ENCODE measurements at regions not wholly inside any gene's neighbourhood (a gene's known extent, or its start where the extent isn't known, plus 50 kb on each side); places are given as distances from the start of the nearest gene placed in this dataset.
"Not testable (repeated sequence)": the region's sequence is repeated elsewhere in the genome, so short reads cannot be mapped to it uniquely, and the experiment has no call there.

DNA sequence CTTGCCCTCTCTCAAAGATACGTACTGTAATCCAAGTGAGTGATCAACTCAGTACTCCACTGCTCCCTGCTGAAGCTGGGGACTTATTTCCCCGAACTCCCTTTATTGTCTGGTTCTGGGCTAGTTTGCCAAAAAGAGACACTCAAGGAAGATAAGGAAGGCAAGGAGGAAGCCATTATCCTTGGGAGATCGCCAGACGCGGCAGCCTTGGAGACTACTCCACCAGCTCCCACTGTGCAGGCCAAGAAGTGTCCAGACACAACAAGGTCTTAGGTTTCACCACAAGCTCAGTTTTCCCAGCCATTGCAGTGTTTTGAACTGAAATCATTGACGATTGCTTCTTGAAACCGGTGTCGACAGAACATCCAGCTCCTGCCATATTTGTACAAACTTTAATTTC lies 439.6 kb upstream of the UBE2E3 start:
- no peak for DNase-seq

GRCh38 chr2:180539541-180539940 lies 440.9 kb upstream of the UBE2E3 start:
- no peak for DNase-seq

DNA sequence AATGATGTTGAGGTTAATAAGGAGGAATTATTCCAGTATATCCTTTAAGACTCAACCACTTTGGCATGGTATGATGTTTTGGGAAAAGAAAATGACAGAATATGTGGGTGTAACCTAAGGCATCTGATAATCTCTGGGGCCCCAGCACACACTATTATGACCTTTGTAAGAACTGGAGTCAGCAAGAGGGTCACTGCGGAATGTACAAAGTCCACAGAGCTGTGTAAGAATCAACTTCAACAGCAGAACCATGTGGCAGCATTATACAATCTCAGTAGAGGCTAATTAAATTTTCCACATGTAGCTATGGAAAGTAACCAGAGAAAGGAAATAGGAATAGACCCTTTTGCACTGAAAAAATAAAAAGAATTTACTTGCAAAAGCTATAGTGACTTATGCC lies 445.1 kb upstream of the UBE2E3 start:
- DNase-seq, result no peak

GRCh38 chr2:180531787-180532186 lies 448.6 kb upstream of the UBE2E3 start:
- DNase-seq, result not testable (repeated sequence)

GRCh38 chr2:180524499-180524898 lies 455.9 kb upstream of the UBE2E3 start:
- DNase-seq, result no peak

GRCh38 chr2:180523621-180524340 lies 456.6 kb upstream of the UBE2E3 start:
- DNase-seq, result no peak

DNA sequence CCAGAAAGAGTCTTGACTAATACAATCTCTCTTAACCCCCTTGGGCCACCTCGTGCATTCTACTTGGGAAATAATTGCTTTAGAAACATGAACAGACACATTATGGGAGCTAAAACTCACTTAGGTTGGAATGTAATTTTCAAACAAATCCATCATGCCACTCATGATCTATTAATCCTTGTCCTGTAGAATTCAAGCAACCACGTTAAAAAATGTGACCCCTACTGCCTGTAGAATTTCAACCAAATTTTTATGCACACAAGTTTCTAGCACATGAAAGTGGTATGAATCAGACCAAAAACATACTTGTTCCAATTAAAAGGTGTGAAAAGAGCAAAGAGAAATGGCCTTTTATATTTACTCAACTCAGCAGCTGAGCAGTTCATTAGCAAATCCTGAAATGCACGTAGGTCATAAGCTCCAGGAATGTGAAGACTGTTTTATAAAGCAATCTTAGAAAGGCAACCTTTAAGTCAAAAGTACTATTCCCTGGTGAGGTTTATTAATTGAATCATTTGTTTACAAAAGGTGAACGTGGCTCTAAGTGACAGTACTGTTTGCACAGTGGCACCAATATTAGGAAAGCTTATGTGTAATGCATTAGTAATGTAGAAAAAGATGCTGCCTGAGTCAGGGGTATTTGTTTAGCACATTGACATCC lies 459.4 kb upstream of the UBE2E3 start:
- DNase-seq, result no peak

GRCh38 chr2:180520206-180520605 lies 460.2 kb upstream of the UBE2E3 start:
- no peak for DNase-seq

DNA sequence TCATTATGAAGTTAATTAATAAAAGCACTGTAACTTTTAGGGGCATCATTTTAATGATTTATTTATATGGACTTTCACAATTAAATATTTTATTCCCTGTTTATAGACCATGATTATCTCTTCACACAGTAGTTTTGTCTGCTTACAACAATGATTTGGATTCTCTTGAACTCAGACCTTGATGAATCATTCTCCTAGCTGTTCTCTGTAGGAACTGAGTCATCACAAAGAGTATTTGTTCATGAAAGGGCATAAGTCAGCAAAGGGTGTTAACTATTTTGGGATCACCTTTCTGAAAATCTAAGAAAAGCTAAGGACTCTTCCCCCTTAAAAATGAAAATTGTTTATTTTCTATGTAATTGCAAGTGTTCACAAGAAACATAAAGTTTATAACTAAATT lies 461.1 kb upstream of the UBE2E3 start:
- DNase-seq, result no peak

DNA sequence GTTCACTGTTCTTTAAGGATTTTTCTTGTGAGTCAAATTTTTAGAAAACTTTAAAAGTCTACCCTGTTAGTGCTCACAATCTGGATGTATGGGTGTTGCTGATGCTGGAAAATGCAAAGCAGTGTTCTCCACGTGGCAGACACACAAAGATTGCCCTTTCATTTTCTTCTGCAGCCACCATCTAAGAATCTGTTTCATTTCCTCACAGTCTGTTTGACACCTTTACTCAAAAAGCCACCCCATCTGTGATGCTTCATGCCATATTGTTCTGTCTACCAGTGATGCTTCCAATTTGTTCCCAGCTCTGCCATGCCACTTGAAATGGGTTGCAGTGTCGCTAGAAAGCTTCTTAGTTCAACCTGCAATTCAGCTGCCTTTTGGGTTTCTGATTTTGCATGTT lies 464.2 kb upstream of the UBE2E3 start:
- no peak for DNase-seq

GRCh38 chr2:180513389-180513788 lies 467.0 kb upstream of the UBE2E3 start:
- no peak for DNase-seq

DNA sequence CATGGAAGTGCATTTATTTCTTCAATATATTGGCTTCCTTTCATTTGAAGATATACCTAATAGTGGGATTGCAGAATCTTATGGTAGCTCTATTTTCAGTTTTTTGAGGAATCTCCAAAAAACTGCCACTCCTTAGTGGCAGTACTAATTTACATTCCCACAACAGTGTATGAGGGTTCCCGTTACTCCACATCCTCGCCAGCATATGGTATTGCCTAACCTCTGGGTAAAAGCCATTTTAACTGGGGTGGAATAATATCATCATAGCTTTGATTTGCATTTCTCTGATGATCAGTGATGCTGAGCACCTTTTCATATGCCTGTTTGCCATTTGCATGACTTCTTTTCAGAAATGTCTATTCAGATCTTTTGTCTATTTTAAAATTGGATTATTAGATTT lies 471.9 kb upstream of the UBE2E3 start:
- no peak for DNase-seq

DNA sequence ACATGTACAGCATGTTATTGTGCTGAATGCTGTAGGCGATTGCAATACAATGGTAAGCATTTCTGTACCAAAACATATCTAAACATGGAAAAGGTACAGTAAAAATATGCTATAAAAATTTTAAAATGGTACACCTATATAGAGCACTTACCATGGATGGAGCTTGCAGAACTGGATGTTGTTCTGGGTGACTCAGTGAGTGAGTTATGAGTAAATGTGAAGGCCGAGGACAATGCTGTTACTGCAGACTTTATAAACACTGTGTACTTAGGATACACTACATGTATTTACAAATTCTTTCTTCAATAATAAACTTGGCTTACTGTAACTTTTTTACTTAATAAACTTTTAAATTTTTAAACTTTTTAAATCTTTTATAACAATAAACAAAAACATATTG lies 473.4 kb upstream of the UBE2E3 start:
- no peak for DNase-seq

- DNase-seq, result no peak
Measured at GRCh38 chr2:180505203-180505602, 475.2 kb upstream of the UBE2E3 start.

- no peak for DNase-seq
Measured at GRCh38 chr2:180497621-180498152, 482.7 kb upstream of the UBE2E3 start.

DNA sequence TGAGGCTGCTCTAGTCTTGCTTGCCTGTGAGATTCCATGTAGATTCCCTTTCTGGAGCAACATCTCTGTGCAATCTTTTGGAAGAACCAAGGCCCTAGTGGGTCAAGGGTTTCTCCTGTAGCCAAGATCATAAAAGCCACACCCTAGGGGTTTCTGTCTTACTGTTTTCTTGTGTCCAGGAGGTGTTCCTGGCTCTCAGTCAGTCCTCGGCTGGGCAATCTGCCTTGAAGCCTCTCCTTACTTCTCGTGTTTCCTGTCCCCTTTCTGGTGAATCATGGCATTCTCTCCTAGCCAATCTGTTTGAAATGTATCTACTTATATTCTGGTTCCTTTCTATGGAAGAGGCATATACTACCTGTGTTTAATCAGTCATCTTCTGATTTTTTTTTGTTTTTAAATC lies 484.8 kb upstream of the UBE2E3 start:
- no peak for DNase-seq

GRCh38 chr2:180494286-180494685 lies 486.1 kb upstream of the UBE2E3 start:
- no peak for DNase-seq

DNA sequence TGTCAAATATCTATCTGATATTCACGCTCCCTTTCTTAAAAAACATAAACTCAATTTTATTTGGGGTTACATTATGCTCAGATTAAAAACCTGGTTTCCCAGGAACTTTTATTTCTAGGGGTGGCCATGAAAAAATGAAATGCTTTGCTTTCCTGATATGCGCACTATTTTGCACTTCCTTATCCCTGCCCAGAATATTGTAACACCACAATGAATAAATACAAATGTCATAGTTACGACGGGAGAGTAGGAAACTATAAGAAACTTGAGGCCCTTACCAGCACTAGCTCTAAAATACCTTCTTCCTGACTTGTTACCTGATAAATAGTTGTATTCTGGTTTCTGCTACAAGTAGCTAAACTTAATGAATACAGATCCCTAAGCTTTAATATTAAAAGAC lies 475.6 kb upstream of the CWC22 start:
- no peak for DNase-seq

DNA sequence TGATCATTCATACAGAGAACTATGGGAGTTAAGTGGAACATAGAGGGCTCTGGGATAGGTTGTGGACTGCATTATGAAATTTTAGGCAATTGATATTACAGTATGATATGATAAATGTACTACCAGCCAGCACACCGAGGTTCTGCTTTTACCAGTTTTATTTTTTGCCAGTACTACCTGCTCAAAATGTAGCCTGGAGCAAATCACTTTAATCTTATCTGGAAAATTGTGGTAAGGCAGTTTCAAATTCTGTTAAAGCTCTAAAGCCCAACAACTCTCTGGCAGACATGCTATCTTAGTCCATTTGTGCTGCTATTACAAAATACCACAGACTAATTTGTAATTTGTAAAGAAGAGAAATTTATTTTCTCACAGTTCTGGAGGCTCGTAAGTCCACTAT lies 474.9 kb upstream of the CWC22 start:
- no peak for DNase-seq

- no peak for DNase-seq
Measured at GRCh38 chr2:180478883-180479282, 471.8 kb upstream of the CWC22 start.

DNA sequence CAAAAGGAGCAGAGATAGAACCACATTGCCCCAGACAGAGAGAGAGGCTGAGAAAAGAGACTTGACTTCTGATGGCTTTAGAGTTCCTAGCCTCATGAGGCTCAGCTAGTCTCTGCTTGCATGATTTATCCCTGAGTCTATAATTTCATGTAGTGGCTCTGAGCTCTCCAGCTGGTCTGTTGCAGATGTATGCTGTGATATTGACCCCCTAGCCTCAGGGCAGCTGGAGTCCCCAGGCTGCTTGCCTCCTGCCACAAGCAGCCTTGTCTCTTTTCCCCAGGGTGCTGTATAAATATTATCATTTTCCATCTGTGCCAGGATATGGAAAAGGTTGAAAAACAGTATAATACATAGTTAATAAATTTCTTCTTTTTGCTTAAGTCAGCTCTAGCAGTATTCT lies 467.6 kb upstream of the CWC22 start:
- no peak for DNase-seq

DNA sequence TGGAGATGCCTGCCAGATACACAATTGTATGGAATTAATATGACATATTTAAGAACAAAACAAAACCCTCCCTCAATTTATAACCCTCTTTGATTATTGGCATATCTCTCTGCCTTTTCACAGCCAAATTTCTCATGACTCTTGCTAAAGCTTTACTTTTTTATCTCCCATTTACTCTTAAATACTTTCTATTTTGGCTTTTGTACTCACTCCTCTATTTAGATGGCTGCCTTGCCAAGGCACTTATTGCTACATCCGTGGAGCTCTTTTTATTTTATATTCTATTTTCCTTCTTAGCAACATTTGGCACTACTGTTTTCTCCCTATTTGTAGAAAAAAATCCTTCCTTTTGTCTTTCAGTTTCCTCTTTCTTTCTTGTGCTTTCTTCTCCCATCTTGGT lies 466.4 kb upstream of the CWC22 start:
- DNase-seq, result no peak

DNA sequence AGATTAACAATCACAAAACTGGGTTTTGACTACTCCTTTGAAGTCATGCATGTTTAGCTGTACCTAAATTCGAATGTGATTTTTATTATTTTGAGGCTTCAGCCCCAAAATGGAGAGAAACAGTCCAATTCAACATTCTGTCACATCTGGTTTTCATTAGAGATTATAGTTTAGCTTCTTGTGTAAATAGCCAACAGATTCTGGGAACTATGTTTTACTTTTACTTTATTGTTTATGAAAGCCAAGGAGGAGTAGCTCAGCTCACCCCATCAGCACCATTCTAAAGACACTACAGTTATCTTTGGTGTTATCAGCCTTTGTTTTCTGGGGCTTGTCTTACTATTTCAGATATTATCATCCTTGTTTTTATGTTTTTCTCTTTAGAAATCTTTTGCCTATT lies 465.0 kb upstream of the CWC22 start:
- peak; percentile 49 for DNase-seq

- no peak for DNase-seq
Measured at GRCh38 chr2:180463608-180464007, 456.5 kb upstream of the CWC22 start.
